ENCODE measurements at regions not wholly inside any gene's neighbourhood (a gene's known extent, or its start where the extent isn't known, plus 50 kb on each side); places are given as distances from the start of the nearest gene placed in this dataset.

DNA sequence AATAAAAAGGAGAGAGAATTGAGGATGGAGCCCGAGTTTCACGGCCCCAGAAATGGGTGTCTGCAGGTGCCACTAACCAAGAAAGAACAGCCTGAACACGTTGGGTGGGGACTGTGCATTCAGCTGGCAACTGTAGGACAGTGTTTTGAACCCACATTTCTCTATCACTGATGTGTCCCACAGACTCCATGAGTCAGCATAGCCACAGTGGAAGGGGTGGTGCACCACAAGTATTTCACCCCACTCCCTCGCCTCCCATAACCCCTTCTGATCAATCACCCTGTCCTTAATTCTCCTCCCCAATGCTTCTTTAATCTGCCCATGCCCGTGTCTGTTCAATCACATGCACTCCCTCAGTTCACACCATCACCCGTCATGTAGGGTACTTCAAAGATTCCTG is 291.5 kb downstream of the ZNF516 start:
- no peak for FAIRE-seq
- DNase-seq (ENCODE audit: insufficient read length, low spot score) = no peak

DNA sequence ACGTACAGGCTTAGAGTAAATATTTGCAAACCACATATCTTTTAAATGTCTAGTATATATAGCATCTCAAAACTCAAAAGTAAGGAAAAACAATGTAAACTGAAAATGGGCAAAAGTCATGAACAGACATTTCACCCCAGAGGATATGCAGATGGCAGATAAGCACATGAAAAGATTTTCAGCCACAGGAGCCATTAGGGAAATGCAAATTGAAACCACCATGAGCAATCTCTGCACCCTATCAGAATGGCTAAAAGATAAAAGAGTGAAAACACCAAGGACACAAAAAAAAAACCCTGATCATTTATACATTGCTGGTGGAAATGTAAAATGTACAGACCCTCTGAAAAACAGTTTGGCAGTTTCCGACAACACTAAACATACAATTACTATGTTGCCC is 292.7 kb downstream of the ZNF516 start:
- FAIRE-seq (no peak), DNase-seq (ENCODE audit: insufficient read length, low spot score) (no peak)

DNA sequence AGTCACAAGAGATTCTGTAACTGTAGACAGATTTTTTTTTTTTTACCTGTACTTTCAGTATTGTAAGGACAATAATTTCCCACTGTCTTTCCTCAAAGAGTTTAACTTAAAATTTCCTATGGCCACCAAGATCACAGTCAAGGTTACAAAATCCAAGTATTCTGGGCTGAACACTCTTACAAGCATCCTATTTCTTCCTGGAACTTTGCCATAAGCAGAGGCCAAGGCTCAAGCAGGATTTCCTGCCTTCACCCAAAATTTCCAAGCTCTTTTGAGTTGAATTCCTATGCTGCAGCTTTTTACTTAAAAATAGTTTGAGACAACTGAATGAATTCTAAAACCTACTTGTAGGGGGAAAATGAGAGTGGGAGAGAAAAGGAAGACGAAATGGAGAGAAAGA is 299.4 kb downstream of the ZNF516 start:
- DNase-seq (ENCODE audit: insufficient read length, low spot score) = no peak
- FAIRE-seq = no peak

DNA sequence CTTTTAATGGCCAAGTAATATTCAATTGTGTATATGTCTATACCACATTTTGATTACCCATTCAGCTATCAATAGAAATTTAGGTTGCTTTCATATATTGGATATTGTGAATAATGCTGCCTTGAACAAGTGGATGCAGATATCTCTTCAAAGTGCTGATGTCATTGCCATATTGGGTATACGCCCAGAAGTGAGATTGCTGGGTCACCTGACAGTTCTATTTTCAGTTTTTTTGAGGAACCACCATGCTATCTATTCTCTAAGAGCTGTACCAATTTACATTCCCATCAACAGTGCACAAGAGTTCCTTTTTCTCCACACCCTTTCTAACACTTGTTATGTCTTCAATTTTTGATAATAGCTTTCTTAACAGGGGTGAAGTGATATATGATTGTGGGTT is 306.9 kb downstream of the ZNF516 start:
- FAIRE-seq (no peak), DNase-seq (ENCODE audit: insufficient read length, low spot score) (no peak)

DNA sequence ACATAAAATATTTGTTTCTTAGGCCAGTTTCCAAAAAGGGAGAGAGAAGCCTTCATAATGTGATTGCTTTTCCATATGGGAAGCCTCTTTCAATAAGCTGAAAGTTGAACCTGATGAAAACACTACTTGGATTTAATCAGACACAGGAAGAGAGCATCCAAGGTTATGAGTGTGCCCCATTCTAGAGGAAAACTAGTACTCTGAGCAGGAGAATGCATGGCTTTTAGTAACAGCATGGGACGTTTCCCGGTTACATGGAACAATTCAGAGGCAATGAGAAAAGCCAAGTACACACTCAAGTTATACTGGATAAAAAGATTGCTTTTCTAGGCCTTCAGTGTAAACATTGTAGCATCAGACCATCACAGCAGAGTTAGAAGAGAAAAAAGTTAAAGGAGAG is 315.8 kb downstream of the ZNF516 start:
- no peak for DNase-seq (ENCODE audit: insufficient read length, low spot score)
- FAIRE-seq = no peak

DNA sequence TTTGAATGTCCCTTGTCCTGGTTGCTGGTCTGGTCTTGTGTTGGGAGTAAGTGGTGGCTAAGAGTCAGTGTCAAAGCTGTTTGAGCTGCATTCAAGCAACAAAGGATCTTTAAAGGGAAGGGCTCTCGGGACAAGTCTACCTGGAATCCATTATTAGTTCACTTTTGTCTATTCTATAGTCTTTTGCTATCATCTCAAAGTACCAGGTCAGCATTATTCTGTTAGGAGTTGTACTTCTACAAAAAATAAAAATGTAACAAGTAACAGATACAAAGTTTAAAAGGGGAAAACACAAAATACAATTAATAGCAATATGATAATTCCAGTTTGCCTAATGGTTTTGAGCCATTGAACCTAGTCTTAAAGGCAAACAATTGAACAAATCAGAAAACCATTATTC is 317.9 kb downstream of the ZNF516 start:
- DNase-seq (ENCODE audit: insufficient read length, low spot score) = no peak
- no peak for FAIRE-seq

DNA sequence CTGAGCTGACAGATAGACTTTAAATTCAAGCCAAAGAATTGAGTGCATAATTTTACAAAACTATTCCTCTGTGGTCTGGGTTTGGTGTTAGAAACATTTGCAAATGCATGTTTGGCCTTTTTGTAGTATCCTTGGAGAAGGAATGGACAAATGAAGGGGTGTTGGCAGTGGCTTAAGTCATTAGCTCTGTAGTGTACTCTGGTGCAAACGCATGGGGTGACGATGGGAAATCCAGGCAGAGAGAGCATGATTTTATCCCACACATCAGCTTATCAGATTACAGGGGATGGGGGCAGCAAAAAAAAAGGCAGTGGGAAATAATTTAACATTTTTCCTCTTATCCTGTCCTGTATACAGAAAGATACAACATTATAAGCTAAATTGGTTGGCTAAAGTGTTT is 320.6 kb downstream of the ZNF516 start:
- FAIRE-seq (no peak), DNase-seq (ENCODE audit: insufficient read length, low spot score) (no peak)

DNA sequence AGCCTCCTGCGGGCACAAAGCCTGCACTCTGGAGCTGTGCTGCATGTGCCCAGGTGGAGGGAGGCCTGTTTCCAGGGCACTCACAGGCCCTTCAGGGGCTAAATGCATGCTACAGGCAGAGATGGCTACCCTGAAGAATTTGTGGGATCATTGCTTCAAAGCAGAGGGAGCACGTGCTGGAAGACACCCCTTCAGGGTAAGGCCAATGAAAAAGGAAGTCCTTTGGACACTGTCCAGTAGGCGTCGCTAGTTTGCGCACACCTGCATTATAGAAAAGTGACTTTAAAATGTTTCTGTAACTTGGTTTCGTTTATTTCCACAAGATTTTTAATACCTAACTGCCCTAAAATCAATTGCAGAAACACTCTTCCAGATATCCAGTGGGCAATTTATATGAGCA is 325.3 kb downstream of the ZNF516 start:
- no peak for DNase-seq (ENCODE audit: insufficient read length, low spot score)
- no peak for FAIRE-seq

DNA sequence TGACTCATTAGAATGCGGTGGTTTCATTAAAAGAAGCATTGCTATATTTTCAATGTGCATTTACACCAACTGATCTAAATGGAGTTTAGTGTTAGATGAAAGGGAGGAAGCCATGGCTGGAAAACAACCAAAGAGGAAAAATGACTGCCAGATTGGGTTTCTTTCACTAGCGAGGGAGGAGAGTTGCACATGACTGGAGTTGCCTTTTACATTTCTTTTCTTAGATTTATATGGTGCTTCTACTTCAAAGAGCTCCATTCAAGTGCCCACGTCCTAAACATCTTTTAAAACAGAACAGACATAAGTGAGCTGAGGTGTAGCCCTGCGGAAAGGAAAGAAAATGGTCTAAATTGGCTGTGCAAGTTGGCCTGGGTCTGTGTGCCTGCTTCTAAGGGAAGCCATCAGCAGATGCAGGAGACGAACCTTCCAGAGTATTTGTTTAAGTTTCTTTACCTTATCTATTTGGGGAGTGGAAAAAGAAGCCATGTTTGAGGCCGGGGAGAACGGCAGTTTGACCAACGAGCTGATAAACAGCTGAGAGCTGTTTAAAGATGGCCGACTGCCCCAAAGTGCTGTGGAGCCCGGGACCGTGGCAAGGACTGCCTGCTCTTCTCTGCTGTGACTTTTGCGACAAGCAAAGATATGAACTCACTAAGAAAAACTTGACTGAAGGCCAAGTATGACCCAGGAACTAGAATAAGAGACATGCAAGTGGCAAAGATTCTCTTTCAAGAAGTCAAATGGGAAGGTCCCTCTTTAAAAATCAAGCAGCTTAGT is 327.0 kb downstream of the ZNF516 start:
- DNase-seq (ENCODE audit: insufficient read length, low spot score) (no peak), FAIRE-seq (no peak)

DNA sequence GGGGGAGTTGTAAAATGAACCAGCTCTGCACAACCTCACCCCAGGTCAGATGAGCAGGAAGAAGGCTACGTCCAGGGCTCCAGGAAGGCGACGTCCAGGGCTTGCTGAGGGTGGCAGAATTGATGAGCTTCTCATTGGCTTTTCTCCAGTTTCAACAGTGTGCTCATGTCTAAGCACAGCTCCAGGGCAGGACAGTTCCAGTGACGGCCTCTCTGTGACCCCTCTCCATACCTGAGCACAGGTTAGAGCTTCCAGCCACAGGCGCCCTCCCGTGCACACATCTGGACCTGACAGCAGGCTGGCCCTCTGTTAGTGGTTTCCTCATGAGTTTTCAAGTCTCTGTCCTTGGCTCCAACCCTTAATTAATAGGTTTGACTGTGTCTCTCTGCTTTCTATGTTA is 327.6 kb downstream of the ZNF516 start:
- FAIRE-seq = no peak
- no peak for DNase-seq (ENCODE audit: insufficient read length, low spot score)

DNA sequence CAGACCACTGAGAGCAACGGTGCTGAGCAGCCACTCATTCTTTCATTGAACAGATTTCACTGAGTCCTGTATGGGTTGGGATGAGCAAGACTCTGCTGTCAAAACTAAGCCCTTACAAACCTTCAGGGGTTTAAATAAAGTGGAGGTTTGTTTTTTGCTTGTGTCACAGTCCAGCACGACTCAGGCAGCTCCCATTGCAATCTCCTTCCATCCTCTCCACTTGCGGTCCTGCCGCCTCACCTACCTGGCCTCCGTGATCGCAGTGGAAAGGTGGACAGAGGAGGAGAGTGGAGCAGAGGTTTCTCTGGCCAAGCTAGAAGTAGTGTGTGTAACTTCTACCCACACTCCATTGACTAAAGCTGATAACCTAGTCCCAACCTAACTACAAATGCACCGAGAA is 332.2 kb downstream of the ZNF516 start:
- no peak for FAIRE-seq

DNA sequence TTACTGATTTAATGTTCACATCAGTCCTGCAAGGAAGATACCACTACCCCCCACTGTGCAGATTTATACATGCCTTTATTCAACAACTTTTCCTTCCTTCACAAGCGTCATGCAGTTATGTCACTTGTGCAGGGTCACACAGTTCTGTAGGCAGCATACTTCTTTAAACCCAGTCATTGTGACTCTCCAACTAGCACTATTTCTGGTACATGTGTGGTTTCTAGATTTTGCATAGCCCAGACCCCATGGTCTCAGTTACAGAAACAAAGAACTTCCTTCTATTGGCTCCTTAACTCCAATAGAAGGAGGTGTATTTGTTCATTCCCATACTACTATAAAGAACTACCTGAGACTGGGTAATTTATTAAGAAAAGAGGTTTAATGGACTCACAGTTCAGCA is 333.1 kb downstream of the ZNF516 start:
- FAIRE-seq = no peak
- no peak for DNase-seq (ENCODE audit: insufficient read length, low spot score)

More for the DNA sequence above, 332.2 kb downstream of the ZNF516 start:
- DNase-seq (ENCODE audit: insufficient read length, low spot score) = no peak

DNA sequence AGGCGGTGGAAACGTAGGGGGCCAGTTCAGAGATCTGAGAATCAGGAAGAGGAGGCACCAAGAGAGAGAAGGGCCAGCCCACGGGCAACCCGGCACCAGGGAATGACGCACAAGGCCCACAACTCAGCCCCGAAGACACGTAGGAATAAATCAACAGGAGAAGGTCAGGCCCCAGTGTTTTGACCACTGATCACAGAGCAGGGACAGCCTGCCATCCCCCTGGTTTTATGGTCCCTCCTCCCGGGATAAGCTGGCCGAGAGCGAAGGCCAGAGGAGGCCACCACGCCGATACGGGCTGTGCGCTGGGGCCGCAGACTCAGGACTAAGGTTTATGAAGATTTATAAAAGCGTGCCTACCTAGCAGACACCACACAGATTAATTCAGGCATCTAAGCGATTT is 341.4 kb downstream of the ZNF516 start:
- no peak for DNase-seq (ENCODE audit: insufficient read length, low spot score)
- FAIRE-seq = no peak

DNA sequence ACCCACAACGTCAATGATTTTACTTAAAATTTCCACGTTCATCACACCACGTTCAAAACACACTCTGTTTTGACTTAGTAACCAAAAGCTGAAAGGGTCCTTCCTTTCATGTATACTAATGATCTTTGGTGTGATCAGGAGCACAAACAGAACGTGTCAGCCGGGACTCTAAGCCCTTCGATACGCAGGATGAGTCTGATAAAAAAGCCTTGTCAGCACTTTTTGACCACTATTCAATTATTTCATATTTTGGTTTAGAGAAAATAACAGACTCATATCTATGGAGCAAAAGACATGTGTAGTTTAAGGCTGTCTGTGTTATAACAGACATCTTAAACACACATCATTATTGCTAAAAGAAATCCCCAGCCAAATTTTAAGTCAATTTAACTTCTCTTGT is 345.3 kb downstream of the ZNF516 start:
- DNase-seq (ENCODE audit: insufficient read length, low spot score) (no peak), FAIRE-seq (no peak)

DNA sequence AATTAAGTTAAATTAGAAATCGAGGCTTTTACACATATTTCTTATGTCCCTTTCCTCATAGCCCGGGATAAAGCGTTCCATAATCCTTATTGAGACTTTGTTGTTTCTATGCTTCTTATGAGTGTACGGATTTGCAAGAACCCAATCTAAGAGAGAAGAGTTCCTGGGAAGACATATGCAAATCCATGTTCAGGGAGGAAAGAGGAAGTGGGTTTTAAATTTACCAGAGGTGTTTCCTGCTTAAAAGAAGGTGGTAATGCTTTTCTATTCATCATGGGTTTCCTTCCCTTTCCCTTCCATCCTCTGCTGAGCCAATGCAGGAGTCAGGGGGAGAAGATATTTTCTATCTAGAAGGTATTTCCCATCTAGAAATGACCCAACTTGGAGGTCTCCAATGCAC is 345.8 kb downstream of the ZNF516 start:
- DNase-seq (ENCODE audit: insufficient read length, low spot score) = no peak

DNA sequence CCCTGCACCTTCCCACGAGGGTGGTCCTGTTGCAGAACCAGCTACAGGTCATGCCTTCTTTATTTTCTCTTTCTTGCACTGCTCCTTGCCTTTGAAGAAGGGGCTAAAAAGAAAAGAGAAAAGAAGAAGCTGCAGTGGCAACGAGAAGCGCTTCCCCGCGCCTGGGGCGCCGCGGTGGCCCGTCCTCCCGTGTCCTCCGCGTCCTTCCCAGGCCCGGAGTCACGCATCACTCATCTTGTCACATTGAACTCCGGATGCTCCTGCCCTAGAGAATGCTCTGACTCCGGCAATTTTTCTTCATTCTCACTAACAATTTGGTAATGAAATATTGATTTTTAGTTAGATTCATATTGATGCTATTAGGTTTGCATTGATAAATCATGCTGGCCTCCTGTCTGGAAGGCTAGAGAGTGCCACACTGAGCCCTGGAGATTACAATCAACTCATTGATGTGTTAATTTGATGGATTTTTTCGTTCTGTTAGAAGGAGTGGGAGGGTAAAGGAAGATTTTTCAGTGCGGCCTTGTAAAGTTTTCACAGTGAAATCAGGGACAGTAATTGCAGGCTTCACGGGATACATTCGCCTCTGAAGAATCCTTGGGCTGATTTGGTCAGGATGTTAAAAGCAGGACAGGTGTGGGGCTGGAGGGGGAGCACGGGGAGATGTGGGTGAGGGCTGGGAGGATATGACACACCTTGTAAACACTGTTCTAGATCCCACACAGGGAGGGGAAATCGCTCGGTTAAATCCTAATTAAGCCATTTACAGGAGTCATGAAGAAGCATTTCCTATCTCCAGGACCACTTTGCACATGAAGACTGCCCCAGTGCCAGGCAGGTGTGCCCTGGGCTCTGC is 349.3 kb downstream of the ZNF516 start:
- DNase-seq (ENCODE audit: insufficient read length, low spot score) (no peak), FAIRE-seq (no peak)

More for the DNA sequence above, 345.8 kb downstream of the ZNF516 start:
- no peak for FAIRE-seq

DNA sequence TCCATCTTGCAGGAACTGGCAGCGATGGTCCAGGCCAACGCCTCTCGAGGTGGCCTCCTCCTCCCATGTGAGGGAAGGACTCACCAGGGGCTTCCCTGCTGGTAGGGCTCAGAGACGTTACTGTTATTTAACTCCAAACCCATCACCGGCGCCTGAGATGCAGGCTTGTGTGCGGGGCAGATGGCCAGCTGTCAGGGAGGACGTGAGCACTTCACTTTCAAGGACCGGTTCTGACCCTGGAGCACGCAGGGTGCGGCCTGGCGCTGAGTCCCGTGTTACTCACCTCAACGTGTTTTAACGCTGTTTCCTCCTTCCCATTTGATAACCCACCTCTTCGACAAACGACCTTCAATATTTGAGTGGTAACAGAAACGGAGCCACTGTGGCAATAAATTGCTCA is 350.2 kb downstream of the ZNF516 start:
- FAIRE-seq (no peak), DNase-seq (ENCODE audit: insufficient read length, low spot score) (no peak)

DNA sequence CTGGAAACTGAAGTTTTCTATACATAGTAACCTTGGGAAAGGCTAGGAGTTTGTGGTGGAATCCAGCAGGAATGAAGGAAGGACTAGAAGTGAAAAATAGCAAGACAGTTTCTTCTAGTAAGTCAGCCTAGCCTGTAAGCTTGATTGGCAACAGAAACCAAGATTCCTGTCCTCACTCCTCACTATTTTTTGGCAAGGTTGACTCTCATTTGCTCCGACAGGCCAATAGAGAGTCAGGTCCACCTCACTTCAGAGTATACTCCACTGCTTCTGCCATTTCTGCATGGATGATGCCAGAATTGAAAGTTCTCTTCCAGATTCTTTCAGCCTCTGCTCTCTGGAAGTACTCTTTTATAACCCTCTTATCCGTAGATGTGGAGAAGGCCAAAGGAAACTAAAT is 352.4 kb downstream of the ZNF516 start:
- FAIRE-seq (no peak), DNase-seq (ENCODE audit: insufficient read length, low spot score) (no peak)

DNA sequence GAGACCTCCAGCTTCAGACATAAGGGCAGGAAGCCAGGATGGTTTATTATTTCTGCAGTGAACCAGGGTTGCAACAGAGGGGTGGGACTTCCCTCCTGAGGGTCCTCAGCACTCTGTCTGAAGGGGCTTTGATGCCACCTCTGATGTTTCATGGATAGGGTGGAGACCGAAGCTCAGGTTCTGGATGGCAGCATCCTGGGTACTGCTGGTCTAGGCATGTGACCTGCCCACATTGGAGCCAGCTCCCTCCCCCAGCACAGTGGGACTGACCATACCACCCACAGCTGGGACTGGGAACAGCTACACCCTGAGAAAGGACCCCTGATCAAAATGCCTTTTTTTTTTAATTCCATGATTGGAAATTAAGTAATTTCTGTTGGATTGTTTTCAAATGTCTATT is 355.2 kb downstream of the ZNF516 start:
- FAIRE-seq (no peak), DNase-seq (ENCODE audit: insufficient read length, low spot score) (no peak)

DNA sequence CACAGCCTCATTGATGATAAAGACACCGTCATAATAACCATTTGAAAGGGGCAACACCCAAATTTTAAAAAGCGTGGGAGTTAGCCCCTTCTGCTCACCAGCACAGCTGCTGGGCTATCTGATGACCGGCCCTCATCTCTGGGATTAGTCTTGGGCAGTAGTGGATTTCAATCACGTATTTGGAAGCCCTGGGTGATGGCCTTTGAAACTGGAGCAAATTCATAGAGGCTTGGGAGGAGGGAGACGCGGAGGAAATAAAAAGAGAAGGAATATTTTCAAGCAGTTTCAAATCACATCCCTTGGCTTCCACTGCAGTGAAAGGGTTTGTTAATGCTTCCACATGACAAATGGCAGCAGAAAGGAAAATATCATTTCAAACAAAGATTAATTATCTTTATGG is 357.8 kb downstream of the ZNF516 start:
- DNase-seq (ENCODE audit: insufficient read length, low spot score) (no peak), FAIRE-seq (no peak)

DNA sequence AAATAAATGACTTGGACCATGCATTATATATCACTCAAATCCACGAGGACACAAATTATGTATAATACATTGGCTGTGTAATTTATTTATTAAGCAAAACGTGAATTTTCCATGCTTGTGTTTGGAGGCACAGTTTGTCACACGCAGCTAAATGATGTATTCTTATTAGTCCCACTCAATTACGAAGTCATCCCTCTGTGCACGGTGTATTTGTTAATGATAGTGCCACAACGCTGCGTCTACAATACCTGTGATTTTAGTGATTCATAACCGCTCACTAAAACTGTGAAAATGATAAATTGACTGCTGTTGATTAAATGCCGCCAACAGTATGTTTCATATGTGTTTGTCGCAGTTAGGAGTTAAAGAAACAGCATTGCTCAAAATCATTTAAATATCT is 358.3 kb downstream of the ZNF516 start:
- FAIRE-seq (no peak), DNase-seq (ENCODE audit: insufficient read length, low spot score) (no peak)

DNA sequence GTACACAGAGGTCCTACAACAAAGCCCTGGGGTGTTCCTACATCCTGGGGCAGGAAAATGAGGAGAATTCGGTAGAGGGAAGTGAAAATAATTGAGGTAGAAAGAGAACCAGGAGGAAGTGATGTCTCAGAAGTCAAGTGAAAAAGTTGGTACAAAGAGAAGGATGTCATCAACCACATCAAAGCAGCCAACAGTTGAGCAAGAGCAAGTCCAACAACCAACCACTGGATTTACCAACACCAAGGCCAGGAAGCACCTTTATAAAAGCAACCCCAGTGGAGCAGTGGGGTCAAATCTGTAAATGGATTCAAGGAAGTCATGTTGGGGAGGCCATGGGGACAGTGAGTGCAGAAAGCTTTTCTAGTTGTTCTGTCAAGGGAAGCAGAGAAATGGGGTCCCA is 360.4 kb downstream of the ZNF516 start:
- FAIRE-seq = no peak

More for the DNA sequence above, 360.4 kb downstream of the ZNF516 start:
- no peak for DNase-seq (ENCODE audit: insufficient read length, low spot score)

All from GM19239 (cell line).